B cell (primary cell): ENCODE measurements at regions not wholly inside any gene's neighbourhood (a gene's known extent, or its start where the extent isn't known, plus 50 kb on each side); places are given as distances from the start of the nearest gene placed in this dataset.

Experiments
- ATAC-seq: fragments of 200-7000 bp; cut with Tn5 transposase; one replicate; pipeline ENCODE4 v1.10.0; 2021; ENCODE audit warnings: low read depth, mild to moderate bottlenecking, moderate number of reproducible peaks, moderate library complexity
- CTCF ChIA-PET: fragments of 350-600 bp; sonication (Branson Sonifier 250); formaldehyde crosslinking; loops from one replicate; lab custom pipeline; 2021; ENCODE audit warnings: antibody characterized with exemption, inconsistent platforms; lab: Charles Lee
- POLR2A ChIA-PET: fragments of 350-600 bp; sonication (Branson Sonifier 250); formaldehyde crosslinking; loops from one replicate; lab custom pipeline; 2021; ENCODE audit warnings: antibody characterized with exemption; lab: Charles Lee
- DNase-seq: peaks from one replicate; pipeline ENCODE4 v3.0.0; 2013
- H2AFZ ChIP-seq: 2 replicates; pipeline ENCODE4 v1.6.1; 2012; ENCODE audit warnings: mild to moderate bottlenecking, low read depth, low read length; ENCODE audit not compliant: insufficient read depth, poor library complexity, severe bottlenecking
- H3K27ac ChIP-seq, 2 donors: 1 replicate in 1 of 2; 2 replicates in 1 of 2; pipeline ENCODE4 v1.5.1; 2012 to 2013; ENCODE audit warnings: low read length in 2 of 2, mild to moderate bottlenecking in 2 of 2, moderate library complexity in 1 of 2
- H3K27me3 ChIP-seq, 4 experiments: fragments of 200-600 bp in 1 of 4; sonication (generic) in 1 of 4; replicated peaks in 1 of 4; 1 replicate in 2 of 4; 2 replicates in 2 of 4; pipeline versions ENCODE4 v1.6.1 to v1.7.0; 2013 to 2016; ENCODE audit warnings: low read length in 3 of 4, mild to moderate bottlenecking in 2 of 4, mixed read lengths in 1 of 4, moderate library complexity in 1 of 4; ENCODE audit not compliant: insufficient read depth in 4 of 4, control insufficient read depth in 3 of 4; ENCODE audit errors: control extremely low read depth in 1 of 4
- H3K36me3 ChIP-seq, 2 experiments: replicated peaks in 1 of 2; 1 replicate in 1 of 2; 2 replicates in 1 of 2; pipeline versions ENCODE4 v1.6.1 to v1.7.1; 2013; ENCODE audit warnings: low read length in 1 of 2; ENCODE audit not compliant: insufficient read depth in 2 of 2, control insufficient read depth in 1 of 2; ENCODE audit errors: control extremely low read depth in 1 of 2, extremely low read depth in 1 of 2
- H3K4me1 ChIP-seq, 2 donors: fragments of 200-600 bp in 1 of 2; sonication (generic) in 1 of 2; 1 replicate in 1 of 2; 2 replicates in 1 of 2; pipeline versions ENCODE4 v1.5.1 to v1.6.1; 2013 to 2017; ENCODE audit warnings: low read length in 2 of 2; ENCODE audit not compliant: control insufficient read depth in 2 of 2, insufficient read depth in 2 of 2
- H3K4me2 ChIP-seq: replicated peaks from 2 replicates; pipeline ENCODE3; 2012; ENCODE audit warnings: mild to moderate bottlenecking, low read depth, low read length; ENCODE audit not compliant: poor library complexity, severe bottlenecking
- H3K4me3 ChIP-seq, 5 experiments: fragments of 200-600 bp in 1 of 5; sonication (generic) in 1 of 5; 1 replicate in 3 of 5; 2 replicates in 2 of 5; pipeline versions ENCODE4 v1.5.1 to v1.7.0; 2011 to 2016; ENCODE audit warnings: low read length in 4 of 5, mild to moderate bottlenecking in 4 of 5, low read depth in 2 of 5, control low read depth in 1 of 5, moderate library complexity in 1 of 5; ENCODE audit not compliant: insufficient read depth in 1 of 5; ENCODE audit errors: control extremely low read depth in 1 of 5, extremely low read depth in 1 of 5
- H3K79me2 ChIP-seq: fragments of 200-600 bp; sonication (generic); one replicate; pipeline ENCODE4 v1.6.0; 2016; ENCODE audit warnings: low read length; ENCODE audit not compliant: control insufficient read depth, insufficient read depth
- H3K9ac ChIP-seq: fragments of 200-600 bp; sonication (generic); 2 replicates; pipeline ENCODE4 v1.6.1; 2017; ENCODE audit warnings: mild to moderate bottlenecking, low read length, moderate library complexity
- H3K9me3 ChIP-seq, 3 donors: one replicate each; pipeline versions ENCODE4 v1.6.1 to v1.7.1; 2013; ENCODE audit warnings: low read length in 2 of 3; ENCODE audit not compliant: control insufficient read depth in 2 of 3, insufficient read depth in 1 of 3; ENCODE audit errors: control extremely low read depth in 1 of 3
- H4K20me1 ChIP-seq: 2 replicates; pipeline ENCODE4 v1.6.0; 2012; ENCODE audit warnings: mild to moderate bottlenecking, low read length; ENCODE audit not compliant: insufficient read depth, control insufficient read depth, poor library complexity, severe bottlenecking
- H3K27ac Mint-ChIP-seq: one replicate; pipeline ENCODE4 v1.8.0; 2021; ENCODE audit warnings: mixed read lengths
- H3K27me3 Mint-ChIP-seq: one replicate; pipeline ENCODE4 v1.8.0; 2021; ENCODE audit warnings: mixed read lengths
- H3K4me1 Mint-ChIP-seq: one replicate; pipeline ENCODE4 v1.8.0; 2021; ENCODE audit warnings: mixed read lengths
- H3K4me3 Mint-ChIP-seq: one replicate; pipeline ENCODE4 v1.8.0; 2021; ENCODE audit warnings: mixed read lengths
- H3K9me3 Mint-ChIP-seq: one replicate; pipeline ENCODE4 v1.8.0; 2022; ENCODE audit warnings: mixed read lengths; ENCODE audit not compliant: insufficient read depth
- EZH2 ChIP-seq: IDR thresholded peaks from 2 replicates; pipeline ENCODE4 v1.6.1; 2012; ENCODE audit warnings: borderline replicate concordance, low read depth, mild to moderate bottlenecking, moderate library complexity, low read length; ENCODE audit not compliant: insufficient read depth, poor library complexity, severe bottlenecking
- WGBS: methylation state at CpG from one replicate; pipeline ENCODE4 v1.1.5; 2013; ENCODE audit warnings: missing lambda C conversion rate; ENCODE audit not compliant: insufficient coverage; 5-methylcytosine and 5-hydroxymethylcytosine counted together
- intact Hi-C: fragments of 100-400 bp; cut with micrococcal nuclease; formaldehyde crosslinking; loops from one replicate; pipeline ENCODE4 v1.10.0; 2022
- TF ChIP-seq, protein P1 (sequence below): fragments of 200-600 bp; IDR thresholded peaks from one replicate; pipeline ENCODE4 v1.8.0; 2022; ENCODE audit warnings: antibody characterized with exemption, mild to moderate bottlenecking

DNA sequence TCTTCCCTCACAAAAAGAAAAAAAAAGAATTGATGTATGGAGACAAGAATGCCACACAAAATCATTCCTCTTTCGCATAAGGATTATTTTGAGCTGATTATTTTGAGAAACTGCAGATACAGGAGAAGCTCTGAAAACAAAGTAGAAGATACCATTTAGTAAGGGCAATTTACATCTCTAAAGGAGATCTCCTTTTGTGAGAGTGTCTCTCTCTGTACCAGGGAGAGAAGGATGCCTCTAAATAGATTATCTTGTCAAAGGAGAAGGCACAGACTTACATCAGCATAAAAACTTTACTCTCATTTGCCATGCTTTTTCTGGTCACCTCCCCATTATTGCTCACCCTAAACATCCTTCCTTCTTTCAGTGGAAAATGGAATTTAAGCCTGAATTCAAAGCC, 747.9 kb upstream of the COBL start:
- WGBS = no CpG with 5 or more reads among the region's 1 CpG
- no peak for ATAC-seq
- POLR2A ChIA-PET = no interaction called here
- H3K36me3 ChIP-seq = no peaks in the 10 kb centered on the region
- H3K79me2 ChIP-seq = no peaks in the 10 kb centered on the region
- H2AFZ ChIP-seq = no peak overlapping the region
- H3K27me3 ChIP-seq = no peaks in the 10 kb centered on the region
- H3K4me1 ChIP-seq = no peaks in the 10 kb centered on the region
- no peaks in the 10 kb centered on the region for H3K9me3 ChIP-seq
- no peak overlapping the region for H3K27ac ChIP-seq
- no peaks in the 10 kb centered on the region for H4K20me1 ChIP-seq
- H3K4me1 Mint-ChIP-seq = no peaks in the 10 kb centered on the region
- no peaks in the 10 kb centered on the region for H3K9me3 Mint-ChIP-seq
- intact Hi-C loops = no loop called here
- TF ChIP-seq, protein P1, sequence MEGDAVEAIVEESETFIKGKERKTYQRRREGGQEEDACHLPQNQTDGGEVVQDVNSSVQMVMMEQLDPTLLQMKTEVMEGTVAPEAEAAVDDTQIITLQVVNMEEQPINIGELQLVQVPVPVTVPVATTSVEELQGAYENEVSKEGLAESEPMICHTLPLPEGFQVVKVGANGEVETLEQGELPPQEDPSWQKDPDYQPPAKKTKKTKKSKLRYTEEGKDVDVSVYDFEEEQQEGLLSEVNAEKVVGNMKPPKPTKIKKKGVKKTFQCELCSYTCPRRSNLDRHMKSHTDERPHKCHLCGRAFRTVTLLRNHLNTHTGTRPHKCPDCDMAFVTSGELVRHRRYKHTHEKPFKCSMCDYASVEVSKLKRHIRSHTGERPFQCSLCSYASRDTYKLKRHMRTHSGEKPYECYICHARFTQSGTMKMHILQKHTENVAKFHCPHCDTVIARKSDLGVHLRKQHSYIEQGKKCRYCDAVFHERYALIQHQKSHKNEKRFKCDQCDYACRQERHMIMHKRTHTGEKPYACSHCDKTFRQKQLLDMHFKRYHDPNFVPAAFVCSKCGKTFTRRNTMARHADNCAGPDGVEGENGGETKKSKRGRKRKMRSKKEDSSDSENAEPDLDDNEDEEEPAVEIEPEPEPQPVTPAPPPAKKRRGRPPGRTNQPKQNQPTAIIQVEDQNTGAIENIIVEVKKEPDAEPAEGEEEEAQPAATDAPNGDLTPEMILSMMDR = no peak
- no peak for TF ChIP-seq EZH2
- no peak overlapping the region for H3K9ac ChIP-seq
- CTCF ChIA-PET = no interaction called here
- H3K27me3 Mint-ChIP-seq = no peaks in the 10 kb centered on the region
- H3K4me3 Mint-ChIP-seq = no peak overlapping the region
- no peak overlapping the region for H3K4me3 ChIP-seq
- DNase-seq = no peak
- H3K27ac Mint-ChIP-seq = no peak overlapping the region
- H3K4me2 ChIP-seq = no peak overlapping the region

DNA sequence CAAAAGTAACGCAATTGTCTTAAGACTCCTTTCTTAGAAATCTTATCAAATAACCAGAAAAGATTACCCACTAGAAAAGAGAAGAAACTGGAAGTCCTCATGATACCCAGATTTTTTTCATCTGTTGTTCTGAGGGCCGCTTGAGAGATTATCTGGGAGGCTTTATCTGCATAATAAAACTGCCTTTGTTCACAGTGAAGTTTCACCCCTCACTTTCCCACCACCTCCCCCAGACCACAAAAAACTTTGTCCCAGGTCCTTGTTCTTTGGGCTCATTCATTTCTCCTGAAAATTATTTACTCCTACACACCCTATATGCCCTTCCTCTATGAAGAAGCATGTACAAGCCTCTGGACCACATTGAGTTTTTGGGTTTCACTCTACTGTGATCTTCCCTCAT, 745.1 kb upstream of the COBL start:
- Mint-ChIP-seq H3K4me3 (no peak overlapping the region), H3K9me3 (no peaks in the 10 kb centered on the region), H3K27ac (no peak overlapping the region), H3K27me3 (no peaks in the 10 kb centered on the region), H3K4me1 (no peaks in the 10 kb centered on the region)
- ATAC-seq (no peak), DNase-seq (no peak)
- Histone ChIP-seq H3K9me3 (no peaks in the 10 kb centered on the region), H3K36me3 (no peaks in the 10 kb centered on the region), H2AFZ (no peak overlapping the region), H3K27ac (no peak overlapping the region), H4K20me1 (no peaks in the 10 kb centered on the region), H3K79me2 (no peaks in the 10 kb centered on the region), H3K4me3 (no peak overlapping the region), H3K9ac (no peak overlapping the region), H3K27me3 (no peaks in the 10 kb centered on the region), H3K4me1 (no peaks in the 10 kb centered on the region), H3K4me2 (no peak overlapping the region)
- no peak for TF ChIP-seq EZH2
- TF ChIP-seq, protein P1 = no peak
- intact Hi-C loops = no loop called here
- WGBS = 67% methylated on average over 2 of the region's 2 CpGs
- CTCF ChIA-PET = no interaction called here
- POLR2A ChIA-PET = no interaction called here
